SIG-M5 treated with dmso at 0.1 percent for 504 hours (cell line): ENCODE measurements at regions not wholly inside any gene's neighbourhood (a gene's known extent, or its start where the extent isn't known, plus 50 kb on each side); places are given as distances from the start of the nearest gene placed in this dataset.

Experiments used
- DNase-seq: peaks from one replicate; lab custom pipeline; 2025; ENCODE audit not compliant: unreplicated experiment; lab: John Stamatoyannopoulos, UW

DNA sequence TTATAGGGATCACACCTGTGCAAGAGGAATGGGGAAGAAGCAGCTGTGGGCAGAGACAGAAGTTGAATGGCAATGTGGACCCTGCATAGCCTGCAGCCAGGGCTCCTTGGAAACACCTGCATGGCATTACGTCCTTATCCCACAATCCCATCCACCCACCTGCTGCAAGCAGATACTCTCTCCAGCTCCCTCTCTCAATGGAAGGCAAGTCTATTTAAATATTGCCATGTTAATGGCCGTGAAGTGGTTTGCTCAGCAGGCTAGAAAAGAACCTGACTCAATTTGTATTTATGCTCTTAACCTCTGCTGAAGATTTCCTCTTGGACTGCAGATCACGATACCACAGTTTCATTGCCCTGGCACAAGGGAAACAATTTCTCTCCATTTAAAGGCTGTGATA lies 417.0 kb downstream of the TYW1 start:
- no peak for DNase-seq

DNA sequence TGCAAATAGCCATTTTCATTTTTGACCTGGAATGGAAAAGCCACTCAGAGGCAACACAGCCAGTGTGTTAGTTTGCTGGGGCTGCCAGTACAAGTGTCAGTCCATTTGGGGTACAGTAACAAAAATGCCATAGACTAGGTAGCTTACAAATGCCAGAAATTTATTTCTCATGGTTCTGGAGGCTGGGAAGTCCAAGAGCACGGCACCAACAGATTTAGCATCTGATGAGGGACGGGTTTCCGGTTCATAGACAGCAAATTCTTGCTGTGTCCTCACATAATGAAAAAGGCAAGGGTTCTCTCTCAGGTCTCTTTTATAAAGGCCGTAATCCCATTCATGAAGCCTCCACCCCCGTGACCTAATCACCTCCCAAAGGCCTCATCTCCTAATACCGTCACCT lies 418.2 kb downstream of the TYW1 start:
- no peak for DNase-seq

DNA sequence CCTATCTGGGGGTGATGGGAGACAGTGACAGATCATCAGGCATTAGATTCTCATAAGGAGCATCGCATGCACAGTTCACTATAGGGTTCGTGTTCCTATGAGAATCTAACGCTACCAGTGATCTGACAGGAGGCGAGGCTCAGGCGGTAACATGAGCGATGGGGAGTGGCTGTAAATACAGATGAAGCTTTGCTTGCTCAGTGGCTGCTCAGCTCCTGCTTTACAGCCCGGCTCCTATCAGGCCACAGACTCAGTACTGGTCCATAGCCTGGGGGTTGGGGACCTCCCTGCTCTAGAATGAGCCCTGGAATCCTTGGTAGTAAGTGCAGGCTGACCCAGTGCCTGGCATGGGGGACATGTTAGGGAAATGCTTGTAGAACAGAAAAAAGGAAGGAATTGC lies 426.0 kb downstream of the TYW1 start:
- no peak for DNase-seq

DNA sequence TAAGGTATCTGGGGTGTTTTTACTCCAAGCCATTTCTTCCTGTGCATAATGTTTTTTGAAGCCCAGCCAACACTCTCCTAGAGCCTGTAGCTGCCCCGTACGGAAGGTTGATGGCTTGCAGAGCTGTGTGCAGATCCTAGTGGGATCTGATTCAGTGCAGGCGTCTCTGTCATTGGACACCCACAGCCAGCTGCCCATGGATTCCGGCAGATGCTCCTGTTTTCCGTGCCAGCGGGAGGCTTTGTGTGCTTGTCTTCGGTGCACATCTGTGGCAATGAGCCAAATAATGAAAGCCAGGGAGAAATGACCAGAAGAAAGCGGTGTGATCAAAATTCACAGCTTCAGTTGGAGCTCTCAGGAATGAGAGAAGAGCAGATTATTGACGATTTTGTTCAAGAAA lies 426.4 kb downstream of the TYW1 start:
- no peak for DNase-seq

DNA sequence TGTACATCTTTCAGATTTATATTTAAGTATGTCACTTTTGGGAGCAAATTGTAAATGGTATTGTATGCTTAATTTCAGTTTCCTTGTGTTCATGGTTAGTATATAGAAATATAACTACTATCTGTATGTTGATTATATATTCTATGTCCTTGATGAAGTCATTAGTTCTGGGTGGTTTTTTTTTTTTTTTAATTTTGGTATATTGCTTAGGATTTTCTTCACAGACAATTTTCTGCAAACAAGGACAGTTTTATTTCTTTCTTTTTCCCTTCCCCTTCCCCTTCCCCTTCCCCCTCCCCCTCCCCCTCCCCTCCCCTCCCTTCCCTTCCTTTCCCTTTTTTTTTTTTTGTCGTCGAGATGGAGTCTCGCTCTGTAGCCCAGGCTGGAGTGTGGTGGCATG lies 430.0 kb downstream of the TYW1 start:
- no peak for DNase-seq

DNA sequence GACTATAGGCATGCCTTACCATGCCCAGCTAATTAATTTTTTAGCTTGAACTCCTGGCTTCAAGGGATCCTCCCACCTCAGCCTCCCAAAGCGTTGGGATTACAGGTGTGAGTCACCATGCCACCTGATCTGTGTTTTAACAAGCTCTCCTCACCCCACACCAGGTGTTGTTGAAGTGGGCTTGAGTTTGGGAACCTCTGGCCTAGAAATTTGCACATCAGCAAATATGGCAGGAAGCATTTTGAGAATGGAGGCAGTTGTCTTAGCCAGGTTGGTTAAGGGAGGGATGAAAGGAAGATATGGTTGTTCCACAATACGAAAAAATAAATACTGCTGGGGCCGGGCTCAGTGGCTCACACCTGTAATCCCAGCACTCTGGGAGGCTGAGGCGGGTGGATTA lies 433.1 kb downstream of the TYW1 start:
- DNase-seq = no peak

DNA sequence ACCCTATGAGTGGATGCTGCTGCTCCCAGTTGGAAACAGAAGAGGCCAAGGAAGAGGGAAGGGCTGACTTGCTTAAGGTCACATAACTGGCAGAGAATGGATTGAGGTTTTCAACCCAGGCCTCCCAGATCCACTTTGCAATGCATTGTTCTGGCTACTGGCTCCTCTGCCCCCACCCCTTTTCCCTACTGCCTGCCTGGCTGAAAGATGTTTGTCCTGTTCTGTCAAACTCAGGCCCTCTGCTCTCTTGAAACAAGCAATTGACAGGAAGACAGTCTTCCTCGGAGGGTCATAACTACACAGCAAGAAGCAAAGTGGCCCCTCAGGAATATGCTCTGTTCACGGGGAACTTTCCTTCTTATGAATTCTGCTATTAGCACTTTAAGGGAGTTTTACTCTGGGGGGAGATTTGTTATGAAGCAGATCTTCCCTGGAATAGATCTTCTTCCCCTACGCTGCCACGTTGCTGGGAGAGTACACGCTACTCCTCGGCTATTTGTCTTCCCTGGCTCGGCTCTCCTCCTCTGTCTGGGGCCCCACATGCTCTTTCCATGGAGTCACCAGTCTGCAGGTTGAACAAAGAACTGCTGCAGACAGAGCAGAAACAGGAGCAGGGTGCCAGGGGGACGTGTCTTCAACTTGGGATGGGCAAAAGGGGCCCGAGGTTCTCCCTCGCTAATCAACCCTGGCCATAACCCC lies 436.1 kb downstream of the TYW1 start:
- DNase-seq = no peak

DNA sequence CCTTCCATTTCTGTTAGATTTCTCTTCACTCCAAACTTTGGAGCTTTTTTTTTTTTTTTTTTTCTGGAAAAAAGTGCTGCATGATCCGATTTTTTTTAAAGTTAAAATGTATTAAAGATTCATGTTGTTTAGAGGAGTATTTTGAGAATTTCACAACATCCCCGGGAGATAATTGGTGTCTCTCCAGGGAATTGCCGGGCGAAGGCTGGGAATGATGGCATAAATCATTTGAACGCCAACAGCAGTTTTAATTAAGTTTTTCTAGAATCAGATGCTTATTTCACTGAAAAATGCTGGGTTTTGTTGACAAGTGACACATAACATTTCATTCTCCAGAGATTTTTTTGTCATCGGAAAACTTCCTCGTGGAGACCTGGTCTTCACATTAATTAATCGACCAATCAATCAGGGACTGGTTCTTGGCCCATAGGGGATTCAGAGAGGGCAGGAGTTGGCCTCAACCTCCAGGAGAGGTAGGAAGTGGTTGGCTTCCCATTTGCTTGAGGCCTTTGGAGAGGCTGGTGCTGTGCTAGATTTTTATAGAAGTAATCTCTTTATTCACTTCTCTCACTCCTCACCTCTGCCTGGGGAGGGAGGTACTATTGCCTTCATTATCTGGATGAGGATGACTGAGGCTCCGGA lies 439.4 kb downstream of the TYW1 start:
- DNase-seq = no peak

DNA sequence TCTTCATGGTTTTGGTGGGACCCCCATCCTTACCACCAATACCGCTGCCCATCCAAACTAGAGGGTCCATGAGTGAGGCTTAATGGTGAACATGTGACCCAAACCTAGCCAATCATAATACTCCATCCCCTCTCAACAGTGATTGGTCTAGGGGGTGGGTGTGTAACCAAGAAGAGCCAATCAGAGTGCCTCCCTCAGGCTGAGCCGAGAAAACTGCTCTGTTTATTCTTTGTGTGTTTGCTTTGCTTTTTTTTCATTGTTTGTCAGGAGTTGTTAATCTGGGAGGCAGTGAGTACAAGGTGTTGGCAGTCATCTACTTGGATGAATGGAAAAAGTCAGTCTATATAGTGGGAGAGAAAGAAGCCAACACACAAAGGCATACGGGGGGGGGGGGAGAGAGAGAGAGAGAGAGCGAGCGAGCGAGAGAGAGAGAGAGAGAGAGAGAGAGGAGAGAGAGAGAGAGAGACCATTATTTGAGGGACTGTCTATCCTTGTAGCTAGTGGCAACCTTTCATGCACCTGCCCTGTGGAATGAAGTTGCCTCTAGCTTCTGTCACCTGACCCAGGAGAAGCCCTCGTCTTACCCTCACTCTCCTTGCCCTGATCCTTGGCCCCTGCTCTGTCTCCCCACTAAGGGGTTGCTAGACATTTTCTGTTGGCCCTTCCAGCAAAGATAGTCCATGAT lies 441.7 kb downstream of the TYW1 start:
- DNase-seq = no peak

DNA sequence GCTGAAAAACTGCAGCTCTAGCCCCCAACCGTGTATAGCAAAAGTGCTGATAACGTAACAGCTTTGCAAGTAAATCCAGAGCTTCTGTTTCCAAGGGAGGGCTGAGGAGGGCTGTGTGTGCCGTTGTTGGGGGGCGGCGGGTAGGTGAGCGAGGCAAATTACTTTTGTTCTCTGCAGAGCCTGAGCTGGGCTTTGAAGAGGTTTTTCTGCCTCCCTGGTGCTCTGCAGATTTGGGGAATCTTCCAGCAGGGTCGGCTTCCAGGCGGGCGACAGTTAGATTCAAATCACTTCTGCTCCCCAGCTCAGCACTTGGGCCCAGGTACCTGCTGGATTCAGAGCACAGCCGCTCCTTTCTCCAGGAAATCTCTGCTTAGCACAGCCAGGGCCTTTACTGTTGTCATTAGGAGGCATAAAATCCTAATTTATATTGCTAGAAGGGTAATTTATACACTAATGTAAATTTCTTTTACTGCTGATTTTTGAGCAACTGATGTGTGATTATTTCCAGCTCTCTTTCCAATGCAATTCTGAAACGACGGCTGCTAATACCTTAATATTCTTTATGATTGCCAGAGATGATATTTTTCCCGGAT lies 442.4 kb downstream of the TYW1 start:
- DNase-seq = no peak

DNA sequence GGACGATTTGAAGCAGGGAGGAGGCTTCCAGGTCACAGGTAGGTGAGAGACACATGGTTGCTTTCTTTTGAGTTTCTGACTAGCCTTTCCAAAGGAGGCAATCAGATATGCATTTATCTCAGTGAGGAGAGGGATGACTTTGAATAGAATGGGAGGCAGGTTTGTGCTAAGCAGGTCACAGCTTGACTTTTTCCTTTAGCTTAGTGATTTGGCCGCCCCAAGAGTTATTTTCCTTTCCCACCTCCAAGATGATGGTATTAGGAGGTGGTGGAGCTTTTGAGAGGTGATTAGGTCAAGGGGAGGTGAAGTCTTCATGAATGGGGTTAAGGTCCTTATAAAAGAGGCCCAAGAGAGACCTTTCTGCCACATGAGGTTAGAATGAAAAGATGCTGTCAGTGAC lies 443.7 kb downstream of the TYW1 start:
- no peak for DNase-seq

DNA sequence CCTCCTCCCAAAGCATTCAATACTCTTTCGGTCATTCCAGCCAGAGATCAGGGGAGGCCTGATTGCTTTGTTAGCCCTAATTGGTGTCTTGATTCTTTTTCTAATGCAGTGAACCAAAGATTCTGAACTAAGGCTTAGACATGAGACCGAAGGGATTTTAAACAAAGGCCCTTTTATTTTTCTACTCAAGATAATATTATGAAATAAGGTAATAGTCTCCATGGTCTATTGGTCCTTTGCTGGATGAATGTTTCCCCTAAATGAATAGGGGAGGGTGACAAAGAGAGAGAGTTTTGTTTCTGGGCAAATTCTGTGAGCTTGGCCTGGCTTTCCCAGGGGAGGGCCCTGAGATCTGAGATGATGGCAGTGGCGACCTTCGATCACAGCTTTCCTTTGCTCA lies 449.1 kb downstream of the TYW1 start:
- DNase-seq = no peak

DNA sequence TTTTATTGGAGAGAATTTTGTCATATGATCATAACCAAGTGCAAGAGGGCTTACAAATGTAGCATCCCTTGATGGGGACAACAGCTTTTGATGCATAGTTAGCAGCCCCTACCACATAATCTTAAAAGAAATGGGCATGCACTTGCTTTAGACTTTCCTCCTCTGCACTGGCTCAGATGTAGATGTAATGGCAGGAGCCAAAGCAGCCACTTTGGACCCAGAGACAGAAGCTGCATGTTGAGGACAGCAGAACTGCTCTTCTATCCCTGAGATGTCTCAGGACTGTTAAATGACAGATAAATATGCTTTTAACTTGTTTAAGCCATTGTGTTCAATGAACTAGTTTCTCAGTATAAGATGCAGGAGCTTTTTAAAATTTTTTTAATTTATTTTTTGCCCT lies 450.7 kb downstream of the TYW1 start:
- DNase-seq = no peak

DNA sequence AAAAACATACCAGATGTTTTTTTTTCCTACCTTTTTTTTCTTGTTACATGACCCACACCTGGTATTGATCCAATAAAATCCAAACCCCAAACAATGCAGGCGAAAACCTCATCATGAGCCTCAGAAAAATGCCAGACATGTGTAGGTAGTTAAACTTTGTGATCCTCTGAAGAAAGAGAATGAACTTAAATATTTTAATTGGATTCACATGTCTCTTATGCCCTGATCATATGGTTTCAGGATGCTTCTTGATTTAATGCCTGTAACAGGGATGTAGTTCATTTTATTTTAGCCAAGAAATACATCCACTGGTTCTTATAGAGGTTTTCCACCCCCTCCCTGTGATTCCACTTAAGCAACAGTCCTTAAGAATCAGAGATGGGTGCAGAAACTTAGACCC lies 451.6 kb downstream of the TYW1 start:
- DNase-seq = no peak

DNA sequence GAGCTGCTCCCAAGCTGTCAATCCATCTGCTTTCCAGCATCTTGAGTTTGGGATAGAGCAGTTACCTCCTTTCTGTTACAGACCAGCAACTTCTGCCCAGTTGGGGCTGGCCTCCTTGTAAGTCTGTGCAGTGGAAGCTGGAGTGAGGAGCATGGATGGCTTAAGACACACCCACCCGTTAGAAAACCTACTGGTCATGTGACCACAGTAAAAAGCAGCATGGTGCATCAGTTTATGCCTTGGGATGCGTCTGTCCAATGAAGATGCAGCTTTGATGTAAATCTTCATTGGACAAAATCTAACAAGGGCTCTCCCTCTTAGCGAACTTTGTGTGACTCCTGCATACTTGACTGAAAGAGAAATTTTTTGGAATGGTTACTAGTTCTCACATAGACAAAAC lies 453.5 kb downstream of the TYW1 start:
- DNase-seq = no peak

DNA sequence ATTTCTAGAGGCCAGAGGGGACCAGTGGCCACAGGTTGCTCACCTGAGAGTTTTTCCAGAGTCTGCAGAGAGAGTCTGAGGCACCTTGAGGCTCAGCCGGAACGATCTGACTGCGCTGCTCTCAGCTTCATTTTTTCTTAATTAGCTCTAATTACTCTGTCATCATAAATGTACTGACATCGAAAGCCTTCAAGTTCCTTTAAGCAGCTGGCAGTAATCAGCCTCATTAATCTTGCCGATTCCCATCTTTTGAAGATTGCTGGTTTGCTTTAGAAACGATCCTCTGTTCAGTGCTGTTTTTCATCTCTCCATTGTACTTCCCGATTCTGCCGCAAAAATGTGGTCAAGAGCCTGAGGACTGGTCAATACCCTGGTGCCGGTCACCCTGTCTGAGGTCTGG lies 454.7 kb downstream of the TYW1 start:
- no peak for DNase-seq

DNA sequence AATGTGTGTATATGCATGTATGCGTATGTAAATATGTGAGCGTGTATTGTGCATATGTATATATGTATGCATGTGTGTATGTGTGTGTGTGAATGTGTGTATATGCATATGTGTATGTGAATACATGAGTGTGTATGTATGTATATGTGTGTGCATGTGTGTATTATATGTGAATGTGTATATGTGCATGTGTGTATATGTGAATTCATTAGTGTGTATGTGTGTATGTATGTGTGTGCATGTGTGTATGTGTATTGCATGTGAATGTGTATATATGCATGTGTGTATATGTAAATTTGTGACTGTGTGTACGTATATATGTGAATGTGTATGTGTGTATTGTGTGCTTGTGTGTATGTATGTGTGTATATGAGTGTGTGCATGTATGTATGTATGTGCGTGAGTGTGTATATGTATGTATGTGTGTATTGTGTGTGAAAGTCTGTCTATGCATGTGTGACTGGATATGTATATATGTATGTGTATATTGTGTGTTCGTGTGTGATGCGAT lies 455.9 kb downstream of the TYW1 start:
- no peak for DNase-seq

DNA sequence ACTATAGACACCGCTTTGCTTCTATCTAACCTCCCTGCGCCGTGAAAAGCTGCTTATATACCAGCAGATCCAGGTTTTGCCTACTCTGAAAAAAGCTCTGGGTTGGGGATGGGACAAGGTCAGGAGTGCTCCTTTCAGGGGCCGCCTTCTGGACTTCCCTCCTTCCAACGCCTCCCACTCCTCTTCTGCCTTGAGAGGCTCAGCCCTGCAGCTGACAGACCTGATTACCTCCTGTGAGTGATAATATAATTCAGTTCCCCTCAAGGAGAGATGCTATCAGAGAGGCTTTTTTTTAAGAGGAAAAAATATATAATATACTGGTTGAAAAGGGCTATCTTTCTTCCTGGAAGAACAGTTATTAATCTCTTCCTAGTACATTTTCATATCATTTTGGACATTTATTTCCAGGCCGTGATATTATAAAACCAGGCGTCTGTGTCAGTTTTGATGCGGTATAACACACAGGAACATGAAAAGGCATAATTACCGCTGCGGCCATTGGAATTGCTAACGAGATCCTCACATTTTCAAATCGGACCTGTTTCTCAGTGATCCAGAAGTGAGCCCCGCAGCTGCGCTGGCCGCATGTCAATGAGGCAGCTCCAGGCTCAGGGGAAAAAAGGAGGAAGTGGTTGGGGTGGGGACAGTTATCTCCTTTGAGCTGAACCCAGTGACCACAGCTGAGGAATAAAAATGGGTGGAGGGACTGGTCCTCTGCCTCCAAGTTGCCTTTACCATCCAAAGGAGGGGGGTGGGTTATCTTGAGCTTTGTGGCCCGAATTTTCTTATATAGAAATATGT lies 457.1 kb downstream of the TYW1 start:
- DNase-seq = peak; percentile 12

DNA sequence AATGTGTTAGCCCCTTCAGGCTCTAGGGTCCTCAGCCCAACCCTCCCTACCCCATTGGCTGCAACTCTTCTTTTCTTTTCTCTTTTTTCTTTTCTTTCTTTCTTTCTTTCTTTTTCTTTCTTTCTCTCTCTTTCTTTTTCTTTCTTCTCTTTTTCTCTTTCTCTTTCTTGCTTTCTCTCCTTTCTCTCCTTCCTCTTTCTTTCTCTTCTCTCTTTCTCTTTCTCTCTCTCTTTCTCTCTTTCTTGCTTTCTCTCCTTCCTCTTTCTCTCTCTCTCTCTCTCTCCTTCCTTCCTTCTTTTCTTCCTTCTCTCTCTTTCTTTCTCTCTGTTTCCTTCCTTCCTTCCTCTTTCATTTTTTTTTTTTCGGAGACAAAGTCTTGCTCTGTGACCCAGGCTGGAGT lies 458.9 kb downstream of the TYW1 start:
- no peak for DNase-seq

DNA sequence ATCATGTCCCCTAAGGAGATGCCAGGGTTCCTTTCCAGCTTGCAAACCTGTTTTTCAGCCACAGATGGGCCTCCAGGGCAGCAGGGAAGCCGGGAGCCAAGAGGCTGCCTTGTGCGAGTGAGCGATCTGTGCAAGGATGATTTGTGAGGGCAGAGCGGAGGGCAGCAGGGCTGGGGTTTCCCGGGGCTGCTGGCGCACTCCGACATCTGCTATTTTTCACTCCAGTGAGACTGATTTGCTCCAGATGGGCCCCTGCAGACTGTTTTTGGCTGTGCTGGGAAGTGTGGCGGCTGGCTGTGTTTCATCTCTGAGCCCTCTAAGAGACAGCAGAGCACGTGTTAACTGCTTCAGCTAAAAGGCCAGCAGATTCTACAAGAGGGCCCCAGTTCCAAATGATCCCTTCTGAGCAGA lies 466.2 kb downstream of the TYW1 start:
- DNase-seq = no peak

DNA sequence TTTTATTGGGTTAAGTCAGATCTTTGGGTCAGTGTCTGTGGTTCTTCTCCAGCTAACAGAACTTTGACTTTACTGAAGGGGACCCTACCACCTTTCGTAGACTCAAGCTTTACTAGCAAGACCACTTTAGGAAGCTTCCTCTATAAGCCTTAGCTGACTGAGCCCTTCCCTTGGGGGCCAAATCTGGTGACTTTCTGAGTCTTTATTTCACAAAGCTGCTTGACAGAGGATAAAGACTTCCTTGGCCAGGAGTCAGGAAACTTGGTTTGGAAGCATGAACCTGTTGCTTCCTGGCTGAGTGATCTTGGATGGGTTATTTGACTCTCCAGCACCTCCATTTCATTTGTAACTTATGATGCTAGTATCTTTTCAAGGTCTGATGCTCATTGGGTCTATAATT lies 466.7 kb downstream of the TYW1 start:
- no peak for DNase-seq
